ENCODE measurements at regions not wholly inside any gene's neighbourhood (a gene's known extent, or its start where the extent isn't known, plus 50 kb on each side); places are given as distances from the start of the nearest gene placed in this dataset.

- DNase-seq (ENCODE audit: low read depth), result no peak
- no peak overlapping the region for H3K4me3 ChIP-seq (ENCODE audit: low read depth, low read length)
- no peak for TF ChIP-seq CTCF (IDR thresholded peaks at IDR 0.05; ENCODE audit: insufficient read depth, low read depth, low read length)
- 0 out of 2 replicates have a peak, but pooled peaks cover 2% of the 10 kb centered on the region for H3K27me3 ChIP-seq (ENCODE audit: control insufficient read depth, insufficient read depth, low read length)
- no peaks in the 10 kb centered on the region for H3K36me3 ChIP-seq (ENCODE audit: control insufficient read depth, insufficient read depth, low read length)
- CTCF ChIA-PET, result interaction anchor here (1.2 to 1.3 kb wide), 2 partner anchors 9 to 26 kb away, joined by 5 to 6 read pairs; no protein-coding TSS in a partner anchor
- POLR2A ChIA-PET, result no interaction called here
These were observed 104.4 kb upstream of the ATP8B1 start for GRCh38 chr18:57907550-57907949.

- H3K27me3 ChIP-seq (ENCODE audit: control insufficient read depth, insufficient read depth, low read length), result 0 out of 2 replicates have a peak, but pooled peaks cover 2% of the 10 kb centered on the region
- CTCF ChIA-PET, result interaction anchor here (1.2 to 1.3 kb wide), 2 partner anchors 8 to 25 kb away, joined by 5 to 6 read pairs; no protein-coding TSS in a partner anchor
- peak; percentile 16; the same call in 1 of the 2 replicates for TF ChIP-seq CTCF (IDR thresholded peaks at IDR 0.05; ENCODE audit: insufficient read depth, low read depth, low read length)
- no peak for DNase-seq (ENCODE audit: low read depth)
- no peaks in the 10 kb centered on the region for H3K36me3 ChIP-seq (ENCODE audit: control insufficient read depth, insufficient read depth, low read length)
- no peak overlapping the region for H3K4me3 ChIP-seq (ENCODE audit: low read depth, low read length)
- POLR2A ChIA-PET, result no interaction called here
These were observed 103.7 kb upstream of the ATP8B1 start for GRCh38 chr18:57906852-57907251.

- TF ChIP-seq CTCF (IDR thresholded peaks at IDR 0.05; ENCODE audit: insufficient read depth, low read depth, low read length), result no peak
- Histone ChIP-seq H3K4me3 (ENCODE audit: low read depth, low read length) (no peak overlapping the region), H3K27me3 (ENCODE audit: control insufficient read depth, insufficient read depth, low read length) (0 out of 2 replicates have a peak, but pooled peaks cover 2% of the 10 kb centered on the region), H3K36me3 (ENCODE audit: control insufficient read depth, insufficient read depth, low read length) (no peaks in the 10 kb centered on the region)
- no peak for DNase-seq (ENCODE audit: low read depth)
- ChIA-PET POLR2A (no interaction called here), CTCF (interaction anchor here (0.7 to 1.2 kb wide), 3 partner anchors 13 to 214 kb away, joined by 3 read pairs; no protein-coding TSS in a partner anchor)
These were observed 101.4 kb upstream of the ATP8B1 start for GRCh38 chr18:57904535-57904934.

GRCh38 chr18:57902721-57903120 lies 99.6 kb upstream of the ATP8B1 start:
- POLR2A ChIA-PET, result no interaction called here

More at GRCh38 chr18:57902721-57903120, 99.6 kb upstream of the ATP8B1 start:
- DNase-seq (ENCODE audit: low read depth), result no peak
- no peak for TF ChIP-seq CTCF (IDR thresholded peaks at IDR 0.05; ENCODE audit: insufficient read depth, low read depth, low read length)
- CTCF ChIA-PET, result interaction anchor here (1.9 kb wide), 1 partner anchor 9 kb away, joined by 8 read pairs; no protein-coding TSS in a partner anchor
- H3K27me3 ChIP-seq (ENCODE audit: control insufficient read depth, insufficient read depth, low read length), result no peaks in the 10 kb centered on the region
- no peaks in the 10 kb centered on the region for H3K36me3 ChIP-seq (ENCODE audit: control insufficient read depth, insufficient read depth, low read length)
- H3K4me3 ChIP-seq (ENCODE audit: low read depth, low read length), result no peak overlapping the region

All from BJ (cell line).